HG03565 (cell line): ENCODE measurements at regions not wholly inside any gene's neighbourhood (a gene's known extent, or its start where the extent isn't known, plus 50 kb on each side); places are given as distances from the start of the nearest gene placed in this dataset.
"Not testable (repeated sequence)": the region's sequence is repeated elsewhere in the genome, so short reads cannot be mapped to it uniquely, and the experiment has no call there.

Source experiments
- ATAC-seq: cut with Tn5 transposase; IDR thresholded peaks from one replicate; pipeline ENCODE4 v1.9.1; 2021; ENCODE audit warnings: mild to moderate bottlenecking, moderate library complexity; ENCODE audit not compliant: unreplicated experiment

GRCh38 chr4:83748711-83749110, 212.8 kb downstream of the GPAT3 start:
- no peak for ATAC-seq

DNA sequence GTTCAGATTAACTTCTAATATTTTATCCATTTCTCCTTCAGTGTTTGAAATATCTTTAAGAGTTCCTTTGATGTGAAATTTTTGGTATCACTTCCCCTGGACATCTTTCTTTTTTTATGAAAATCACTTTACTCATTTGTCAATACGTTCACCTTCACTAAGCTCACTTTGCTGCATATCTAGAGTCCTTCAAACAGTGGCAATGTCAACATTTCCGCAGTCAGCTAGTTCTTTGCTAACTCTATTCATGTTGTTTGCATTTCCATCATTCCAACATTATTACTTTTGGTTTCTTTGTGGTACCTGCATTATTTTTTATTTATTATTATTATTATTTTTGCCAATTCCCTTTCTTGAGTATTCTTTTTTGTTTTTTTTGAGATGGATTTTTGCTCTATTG, 203.0 kb downstream of the GPAT3 start:
- no peak for ATAC-seq

GRCh38 chr4:83734576-83734975, 198.7 kb downstream of the GPAT3 start:
- no peak for ATAC-seq

DNA sequence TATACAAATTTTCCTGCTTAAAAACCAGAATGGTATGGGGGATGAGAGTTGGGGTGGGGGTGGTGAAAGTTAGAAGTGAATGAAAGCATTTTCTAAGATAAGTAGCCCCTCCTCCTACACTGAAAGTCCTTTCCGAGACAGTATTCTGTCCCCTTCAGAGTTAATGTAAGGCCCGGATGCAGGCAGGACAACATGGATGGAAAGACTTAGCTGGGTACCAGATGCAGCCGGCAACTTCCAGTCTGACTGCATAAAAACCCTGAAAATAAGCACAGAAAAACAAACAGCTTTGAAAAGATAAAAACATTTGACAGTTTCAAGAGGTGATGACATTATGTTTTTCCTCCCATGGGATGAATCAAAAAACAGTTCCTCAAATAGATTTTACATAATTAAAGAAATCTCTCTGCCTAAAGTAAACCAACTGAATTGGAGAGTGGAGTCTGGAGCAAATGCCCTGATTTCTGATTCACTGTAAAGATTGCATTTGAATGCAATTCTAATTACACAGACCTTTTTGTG, 196.3 kb downstream of the GPAT3 start:
- no peak for ATAC-seq

DNA sequence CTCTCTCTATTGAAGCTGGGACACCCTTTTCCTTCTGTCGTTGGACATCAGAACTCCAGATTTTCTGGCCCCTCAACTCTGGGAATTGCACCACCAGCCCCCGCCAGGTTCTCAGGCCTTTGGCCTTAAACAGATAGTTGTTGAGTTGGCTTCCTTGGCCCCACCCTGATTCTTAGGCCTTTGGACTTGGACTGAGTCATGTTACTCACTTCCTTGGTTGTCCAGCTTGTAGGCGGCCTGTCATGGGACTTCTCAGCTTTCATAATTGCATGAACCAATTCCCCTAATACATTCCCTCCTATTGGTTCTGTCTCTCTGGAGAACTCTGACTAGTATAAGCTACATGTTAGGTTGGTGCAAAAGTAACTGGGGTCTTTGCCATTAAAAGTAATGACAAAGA, 195.7 kb downstream of the GPAT3 start:
- no peak for ATAC-seq

- ATAC-seq, result not testable (repeated sequence)
Observed at GRCh38 chr4:83730958-83731357, 195.1 kb downstream of the GPAT3 start.

GRCh38 chr4:83728191-83728590, 192.3 kb downstream of the GPAT3 start:
- ATAC-seq, result no peak

DNA sequence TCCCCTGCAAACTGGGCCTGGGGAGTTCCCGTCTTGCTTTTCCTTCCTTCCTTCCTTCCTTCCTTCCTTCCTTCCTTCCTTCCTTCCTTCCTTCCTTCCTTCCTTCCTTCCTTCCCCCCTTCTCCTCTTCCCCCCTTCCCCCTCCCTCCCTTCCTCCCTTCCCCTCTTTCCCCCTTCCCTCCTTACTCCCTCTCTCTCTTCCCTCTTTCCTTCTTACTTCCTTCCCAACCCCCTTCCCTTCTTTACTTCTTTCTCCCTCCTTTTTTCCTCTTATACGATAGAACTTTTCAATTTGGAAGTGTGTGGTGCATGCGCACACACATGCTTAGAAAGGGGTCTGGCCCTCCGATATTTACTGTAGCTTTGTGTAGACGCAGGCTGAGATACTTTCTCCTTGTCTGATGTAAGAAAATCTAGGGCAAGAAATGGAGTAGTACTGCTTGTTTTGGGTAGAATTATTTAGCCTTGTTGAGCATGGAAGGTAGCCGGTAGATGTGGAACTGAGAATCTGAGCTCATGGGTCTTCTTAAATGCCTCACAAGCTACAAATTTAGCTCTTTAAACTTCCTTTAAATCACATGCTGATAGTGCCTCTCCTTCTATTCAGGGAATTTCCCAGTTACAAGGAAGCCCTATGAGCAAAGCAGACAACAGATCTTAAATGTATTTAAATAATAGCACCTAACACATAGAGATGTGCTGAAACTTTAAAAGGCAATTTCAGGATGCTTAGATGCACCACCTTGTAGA, 189.6 kb downstream of the GPAT3 start:
- no peak for ATAC-seq

DNA sequence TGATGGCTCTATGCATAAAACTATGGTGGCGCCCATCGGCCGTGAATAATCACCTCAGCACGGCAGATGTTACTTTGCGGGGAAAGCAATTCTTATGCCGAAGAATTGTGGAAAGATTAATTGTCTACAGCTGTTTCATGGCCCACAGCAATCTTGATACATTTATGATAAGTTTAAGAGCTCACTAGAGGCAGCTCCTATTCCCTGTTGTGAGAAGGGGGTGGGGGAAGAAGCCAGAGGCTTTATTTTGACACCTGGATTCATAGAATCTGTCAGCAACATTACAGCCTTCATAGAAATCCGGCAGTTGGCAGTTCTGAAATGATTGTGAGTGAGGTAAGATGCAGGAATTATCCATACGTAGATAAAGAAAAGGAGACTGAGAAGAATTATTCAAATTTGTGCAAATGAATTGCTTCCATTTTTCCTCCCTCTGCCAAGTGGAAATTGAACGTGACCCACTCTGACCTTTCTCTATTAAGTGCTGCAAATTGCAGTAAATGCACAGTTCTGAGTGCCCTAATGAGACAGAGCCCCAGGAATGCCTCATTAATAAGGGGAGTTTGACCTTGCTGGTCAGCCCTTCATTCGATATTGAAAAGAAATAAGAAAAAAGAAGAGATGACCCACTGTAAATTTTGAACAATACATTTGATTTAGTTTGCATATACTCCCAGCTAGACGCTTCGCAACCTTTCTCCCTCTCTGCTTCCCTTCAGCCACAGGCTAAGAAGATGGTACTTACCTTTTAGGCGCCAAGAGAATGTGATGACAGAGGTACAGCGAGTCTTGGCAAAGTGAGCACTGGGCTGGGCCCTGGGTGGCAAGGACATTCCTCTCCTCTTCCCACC, 188.8 kb downstream of the GPAT3 start:
- no peak for ATAC-seq

DNA sequence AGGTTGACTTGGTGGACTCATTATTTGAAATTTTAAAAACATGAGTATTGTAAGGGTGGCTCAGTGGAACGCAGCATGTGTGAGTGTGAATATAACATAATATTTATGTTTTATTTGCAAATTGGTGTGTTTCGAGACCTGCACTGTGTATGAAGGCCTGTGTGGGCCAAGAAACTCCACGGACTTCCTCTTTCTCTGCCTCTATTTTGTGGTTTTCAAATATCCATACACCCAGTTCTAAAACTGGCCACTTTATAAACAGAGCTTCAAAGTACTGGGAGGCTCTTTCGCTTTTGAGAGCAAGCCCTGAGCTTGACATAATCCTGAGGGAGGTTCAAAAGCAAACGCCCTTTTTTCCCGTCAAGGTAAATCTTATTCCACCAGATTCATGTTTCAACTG, 187.7 kb downstream of the GPAT3 start:
- ATAC-seq, result no peak

DNA sequence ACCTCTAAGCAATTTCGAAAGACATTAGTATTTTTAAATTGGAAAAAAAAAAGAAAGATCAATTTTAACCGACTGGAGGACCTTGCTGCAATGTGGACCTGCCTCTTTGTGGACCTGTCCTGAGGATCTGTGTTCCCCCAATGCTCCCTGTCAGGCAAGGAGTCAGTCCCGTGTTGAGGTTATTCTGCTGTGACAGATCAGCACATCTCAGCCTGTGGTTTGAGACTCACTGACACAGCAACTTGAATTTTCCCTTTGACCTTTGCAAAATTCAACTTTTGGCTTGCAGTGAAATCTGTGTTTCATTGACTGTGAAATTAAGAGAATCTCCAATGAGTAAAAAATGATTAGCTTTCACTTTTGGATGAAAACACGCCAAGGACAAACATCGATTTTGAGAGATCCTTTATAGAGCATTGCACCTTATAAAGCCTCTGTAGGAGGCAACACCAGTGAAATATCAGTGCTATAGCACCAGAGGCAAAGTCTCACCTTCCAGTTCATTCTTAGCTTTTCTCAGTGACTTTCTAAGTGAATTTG, 186.9 kb downstream of the GPAT3 start:
- no peak for ATAC-seq

DNA sequence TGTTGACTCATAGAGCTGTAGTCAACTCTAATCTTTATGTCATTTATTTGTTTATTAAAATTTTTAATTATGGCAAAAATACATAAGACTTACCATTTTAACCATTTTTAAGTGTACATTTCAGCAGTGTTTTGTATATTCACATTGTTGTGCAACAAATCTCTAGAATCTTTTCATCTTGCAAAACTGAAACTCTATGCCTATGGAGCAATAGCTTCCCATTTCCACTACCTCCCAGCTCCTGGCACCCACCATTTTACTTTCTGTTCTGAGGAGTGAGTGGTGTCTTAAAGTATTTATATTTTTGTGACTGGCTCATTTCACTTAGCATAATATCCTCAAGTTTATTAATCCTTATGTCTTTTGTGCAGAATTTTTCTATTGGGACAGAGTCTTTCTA, 181.0 kb downstream of the GPAT3 start:
- ATAC-seq, result no peak

DNA sequence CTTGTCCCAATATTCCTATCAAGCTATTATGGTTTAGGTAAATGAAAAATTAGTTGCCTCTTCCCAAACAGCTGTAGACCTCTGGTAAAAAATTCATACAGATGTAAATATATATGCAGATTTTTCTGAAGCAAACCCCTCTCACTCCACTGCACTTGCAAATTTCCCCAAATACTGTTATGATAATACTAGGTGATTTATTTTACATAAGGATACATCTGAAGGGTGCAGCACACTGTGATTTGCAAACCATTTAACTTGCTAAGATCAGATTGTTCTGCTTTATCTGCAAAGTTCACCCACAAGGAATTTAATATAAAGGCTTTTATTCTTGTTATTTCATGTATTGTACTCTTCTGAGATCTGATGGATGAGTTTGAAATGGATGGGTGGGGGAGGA, 177.0 kb downstream of the GPAT3 start:
- no peak for ATAC-seq

DNA sequence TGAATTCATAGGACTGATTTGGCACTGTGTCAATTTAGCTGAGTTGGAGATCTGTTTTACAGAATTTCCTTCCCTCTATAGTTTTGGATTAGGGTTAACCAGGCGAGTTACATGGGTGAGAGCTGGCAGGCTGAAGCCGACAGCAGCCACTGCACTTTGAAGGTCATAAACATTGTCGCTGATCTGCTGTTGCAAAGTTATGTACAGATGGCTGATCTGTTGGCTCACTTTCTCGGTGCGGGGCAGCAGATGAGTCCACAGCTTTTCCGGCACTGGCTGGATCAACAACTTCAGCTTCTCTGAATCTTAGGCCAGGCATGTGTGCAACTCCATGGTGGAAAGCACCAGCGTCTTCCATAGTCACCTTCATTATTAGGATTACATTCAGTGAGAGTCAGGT, 173.7 kb downstream of the GPAT3 start:
- no peak for ATAC-seq

DNA sequence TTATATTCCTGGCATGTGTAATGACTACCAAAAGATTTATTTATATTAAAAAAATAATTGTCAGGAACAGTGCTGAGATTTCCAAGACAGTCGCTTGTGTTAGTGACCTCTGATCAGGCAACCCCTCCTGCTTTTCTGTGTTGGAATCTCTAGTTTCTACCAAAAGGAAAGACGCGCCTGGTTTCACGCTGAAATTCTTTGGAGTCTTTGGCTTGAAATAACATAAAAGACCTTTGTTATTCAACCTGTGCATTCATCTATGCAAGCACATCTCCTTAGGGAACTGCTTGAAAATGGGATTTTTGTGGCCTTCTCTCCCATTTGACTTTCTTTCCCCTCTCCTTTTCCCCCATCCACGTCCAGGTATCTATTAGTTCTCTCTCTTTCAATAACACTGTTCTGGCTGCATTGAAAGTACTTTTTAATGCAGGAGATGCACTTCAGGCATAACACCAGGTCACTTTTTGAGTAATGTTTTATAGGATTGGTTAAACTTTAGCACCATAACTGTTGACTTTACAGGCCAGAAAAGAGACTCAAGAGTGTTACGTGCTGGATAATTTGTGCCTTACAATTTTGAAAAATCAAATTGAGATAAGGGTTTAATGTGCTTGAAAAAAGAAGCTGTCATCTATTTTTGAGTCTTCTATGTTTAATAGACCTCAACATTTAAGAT, 172.7 kb downstream of the GPAT3 start:
- ATAC-seq, result no peak

DNA sequence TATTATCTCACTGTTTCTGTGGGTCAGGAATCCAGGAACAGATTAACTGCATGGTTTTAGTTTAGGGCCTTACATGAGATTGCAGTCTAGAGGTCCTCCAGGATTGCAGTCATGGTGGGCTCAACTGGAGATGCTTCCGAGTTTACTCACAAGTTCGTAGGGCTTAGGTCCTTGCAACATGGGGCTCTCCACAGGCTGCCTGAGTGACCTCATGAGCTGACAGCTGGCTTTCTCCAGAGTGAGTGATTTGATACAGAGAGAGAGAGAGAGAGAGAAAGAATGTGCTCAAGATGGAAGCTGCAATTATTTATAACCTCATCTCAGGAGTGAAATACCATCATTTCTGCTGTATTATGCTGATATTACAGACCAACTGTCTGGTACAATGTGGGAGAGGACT, 168.9 kb downstream of the GPAT3 start:
- no peak for ATAC-seq

DNA sequence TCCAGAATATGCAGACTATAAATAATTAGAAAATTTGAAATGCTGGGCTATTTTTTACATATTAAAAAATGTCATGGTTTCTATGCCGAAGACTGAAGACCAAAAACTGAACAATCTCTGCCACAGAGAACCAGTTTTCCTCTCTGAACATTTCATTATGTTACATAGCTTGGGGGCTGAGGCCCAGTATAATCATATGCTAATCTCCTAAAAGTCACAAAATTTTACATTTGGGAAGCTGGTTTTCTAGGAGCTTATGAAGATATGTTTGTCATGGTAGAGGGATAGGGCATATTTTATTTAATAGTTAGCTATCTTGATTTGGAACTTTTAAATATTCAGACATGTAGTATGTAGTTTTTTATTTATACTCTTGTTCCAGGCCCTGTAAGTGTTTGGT, 167.8 kb downstream of the GPAT3 start:
- ATAC-seq, result no peak

DNA sequence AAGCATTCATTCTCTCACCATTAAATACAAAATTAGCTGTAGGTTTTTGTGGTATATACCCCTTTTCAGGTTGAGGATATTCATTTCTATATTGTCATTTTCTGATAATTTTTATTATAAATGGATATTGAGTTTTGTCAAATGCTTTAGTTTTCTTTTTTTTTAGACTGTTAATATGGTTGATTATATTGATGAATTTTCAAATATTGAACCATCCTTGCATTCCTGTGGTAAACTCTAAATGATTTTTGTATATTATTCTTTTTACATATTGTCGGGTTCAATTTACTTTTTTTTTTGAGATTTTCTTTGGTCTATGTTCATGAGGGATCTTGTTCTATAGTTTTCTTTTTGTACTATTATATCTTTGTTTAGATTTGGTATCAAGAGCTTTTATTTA, 165.1 kb downstream of the GPAT3 start:
- no peak for ATAC-seq

GRCh38 chr4:83699358-83699757, 163.4 kb downstream of the GPAT3 start:
- ATAC-seq, result no peak

DNA sequence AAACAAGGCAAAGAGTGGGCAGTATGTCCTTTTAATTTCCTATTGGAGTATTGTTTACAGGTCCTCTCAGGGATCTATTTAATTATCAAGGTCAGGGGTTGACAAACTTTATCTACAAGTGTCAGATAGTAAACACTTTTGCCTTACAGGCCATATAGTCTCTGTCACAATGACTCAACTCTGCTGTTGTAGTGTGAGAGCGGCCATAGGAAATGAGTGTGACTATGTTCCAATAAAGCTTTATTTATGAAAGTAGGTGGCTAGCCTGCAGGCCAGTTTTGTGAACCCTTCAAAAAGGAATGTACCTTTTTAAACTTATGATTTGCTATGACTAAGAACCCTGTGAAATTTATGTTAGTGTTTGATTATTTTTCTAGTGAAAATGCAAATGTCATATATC, 156.1 kb downstream of the GPAT3 start:
- no peak for ATAC-seq

GRCh38 chr4:83686166-83686565, 150.3 kb downstream of the GPAT3 start:
- ATAC-seq, result no peak
